HG03565 (cell line): ENCODE measurements at regions not wholly inside any gene's neighbourhood (a gene's known extent, or its start where the extent isn't known, plus 50 kb on each side); places are given as distances from the start of the nearest gene placed in this dataset.

ENCODE experiments used
- ATAC-seq: cut with Tn5 transposase; IDR thresholded peaks from one replicate; pipeline ENCODE4 v1.9.1; 2021; ENCODE audit warnings: mild to moderate bottlenecking, moderate library complexity; ENCODE audit not compliant: unreplicated experiment

GRCh38 chr5:135207866-135208265 is 173.8 kb upstream of the PITX1 start:
- ATAC-seq, result no peak

DNA sequence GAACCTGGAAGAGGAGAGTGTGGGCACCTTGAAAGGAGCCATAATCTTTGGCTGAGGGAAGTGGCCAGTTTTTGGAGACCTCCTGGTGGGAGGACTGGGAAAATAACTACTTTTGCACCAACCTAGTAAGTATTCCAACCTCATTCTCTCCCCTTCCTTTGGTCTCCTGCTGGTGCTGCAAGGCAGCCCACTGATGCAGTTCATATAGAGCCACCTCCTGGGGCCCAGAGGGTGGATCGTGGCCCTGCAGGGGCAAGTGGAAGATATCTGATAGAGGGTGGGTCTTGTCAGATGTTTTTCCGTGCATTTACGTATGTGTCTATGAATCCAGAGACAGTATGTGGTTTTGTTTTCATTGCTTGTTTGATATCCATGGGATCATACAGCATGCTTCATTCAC is 172.8 kb upstream of the PITX1 start:
- ATAC-seq, result no peak

- no peak for ATAC-seq
These were observed 171.8 kb upstream of the PITX1 start for GRCh38 chr5:135205632-135206349.

DNA sequence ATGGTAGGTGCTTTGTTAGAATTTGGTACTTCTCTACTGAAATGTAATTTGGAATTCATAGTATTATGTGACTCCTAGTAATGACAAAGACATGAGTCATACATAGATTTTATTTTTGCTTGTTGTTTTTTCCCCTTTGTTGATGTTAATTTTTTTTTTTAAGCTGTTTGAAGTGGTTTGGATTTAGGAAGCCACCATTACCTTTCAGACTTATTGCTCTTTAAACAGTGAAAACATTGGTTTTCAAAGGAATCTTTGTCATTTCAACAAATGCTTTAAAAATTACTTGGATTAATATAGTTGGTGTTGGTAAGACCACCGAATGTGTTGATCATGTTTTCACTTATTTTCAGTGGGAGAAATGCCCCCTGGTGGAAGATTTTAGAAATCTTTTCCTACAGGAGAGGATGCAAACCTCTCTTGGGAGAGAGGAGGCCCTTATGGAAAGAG is 170.1 kb upstream of the PITX1 start:
- ATAC-seq, result no peak

DNA sequence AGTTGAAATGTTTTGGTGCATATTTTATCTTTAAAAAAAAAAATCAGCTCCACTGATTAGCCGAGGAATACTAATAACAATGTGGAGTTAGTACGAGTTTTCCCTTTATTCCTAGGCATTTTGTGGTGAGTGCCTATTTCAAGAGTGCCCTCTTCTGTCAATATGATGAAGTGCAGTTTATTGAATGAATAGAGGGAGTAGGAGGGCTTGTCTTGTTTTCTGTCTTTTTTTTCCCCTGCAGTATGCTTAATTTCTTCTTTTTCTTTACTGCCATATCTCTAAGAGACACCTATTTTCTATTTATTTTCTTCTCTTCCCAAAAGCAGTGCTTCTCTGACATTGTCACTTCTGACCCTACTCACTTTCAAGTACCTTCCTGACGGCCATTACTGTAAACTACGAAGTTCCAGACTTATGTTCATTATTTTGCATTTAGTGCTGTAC is 169.6 kb upstream of the PITX1 start:
- ATAC-seq, result no peak

DNA sequence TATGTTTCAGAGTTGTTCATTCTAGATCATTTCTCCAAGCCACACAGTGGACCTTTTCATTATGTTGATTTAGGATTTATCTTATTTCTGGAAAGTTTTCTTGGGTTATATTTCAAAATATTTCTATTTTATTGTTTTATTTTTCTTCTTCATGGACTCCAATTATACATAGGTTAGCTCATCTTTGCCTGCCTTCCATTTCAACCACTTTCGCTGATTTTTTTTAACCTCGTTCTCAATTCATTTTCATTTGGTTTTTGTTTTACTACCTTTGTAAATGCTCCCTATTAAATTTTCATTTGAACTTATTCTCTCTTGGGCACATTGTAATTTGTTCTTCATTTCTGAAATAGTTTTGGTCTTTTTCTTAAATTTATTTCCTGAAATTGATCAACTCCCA is 169.0 kb upstream of the PITX1 start:
- ATAC-seq, result no peak

GRCh38 chr5:135199919-135200318 is 165.9 kb upstream of the PITX1 start:
- no peak for ATAC-seq

GRCh38 chr5:135196483-135196882 is 162.5 kb upstream of the PITX1 start:
- ATAC-seq, result no peak

DNA sequence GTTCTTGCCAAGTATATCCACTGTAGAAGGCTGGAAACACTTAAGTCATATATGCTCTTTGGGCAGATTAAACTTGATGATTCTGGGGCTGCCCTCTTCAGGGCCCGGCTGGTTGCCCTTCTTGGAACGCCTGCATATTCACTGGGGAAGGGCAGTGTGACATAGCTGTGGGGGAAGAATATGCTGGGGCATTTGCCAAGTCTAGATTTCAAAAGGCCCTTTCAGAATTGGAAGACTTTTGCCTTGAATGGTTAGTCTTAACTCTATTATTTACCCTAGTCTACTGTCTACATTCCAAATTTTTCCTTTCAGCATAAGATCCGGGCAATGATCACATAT is 161.2 kb upstream of the PITX1 start:
- ATAC-seq, result no peak

DNA sequence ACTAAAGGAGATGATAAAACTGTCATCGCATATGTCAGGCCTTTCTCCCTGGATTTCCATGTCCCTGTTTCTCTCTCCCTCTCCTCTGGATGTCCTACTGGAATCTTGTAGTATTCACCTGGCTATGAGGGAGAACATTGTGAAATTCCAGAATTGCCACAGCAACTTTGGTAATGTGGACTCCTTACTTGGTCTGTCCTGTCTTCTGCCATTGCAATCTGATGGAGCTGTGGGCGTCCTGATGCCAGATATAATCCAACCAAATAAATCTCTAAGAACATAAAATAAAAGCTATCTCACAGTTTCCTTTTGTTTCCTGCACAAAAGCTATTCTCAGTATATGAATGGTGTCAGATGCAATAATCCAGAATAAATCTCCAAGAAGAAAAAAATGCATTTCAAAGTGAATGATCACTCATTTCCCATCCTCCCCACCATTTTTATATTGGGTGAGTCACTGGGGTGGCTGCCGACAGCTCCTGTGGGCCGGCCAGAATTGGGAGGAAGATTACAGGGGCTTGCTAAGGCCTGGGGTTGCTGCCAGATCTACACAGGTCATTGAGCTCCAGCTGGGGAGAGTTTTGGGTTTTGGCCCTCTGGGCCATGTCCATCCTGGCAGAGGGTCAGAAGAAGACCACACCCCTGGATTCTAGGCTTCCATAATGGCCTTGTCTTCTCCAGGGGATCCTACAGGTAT is 160.7 kb upstream of the PITX1 start:
- no peak for ATAC-seq

DNA sequence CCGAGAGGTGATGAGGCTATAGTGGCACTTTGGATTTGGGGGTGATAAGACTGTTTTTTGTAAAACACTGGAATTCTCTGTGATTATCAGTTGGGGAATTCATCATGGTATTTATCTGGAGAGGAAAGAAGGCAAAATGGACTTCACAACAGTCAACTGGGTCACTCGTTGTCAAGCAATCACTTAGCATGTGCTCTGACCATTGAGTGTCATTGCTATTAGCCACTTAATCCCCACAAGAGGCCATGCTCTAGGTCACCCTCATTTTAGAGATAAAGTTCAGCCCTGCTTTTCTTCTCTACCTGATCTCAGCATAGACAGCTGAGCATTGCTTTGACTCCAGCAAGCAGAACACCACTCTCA is 160.1 kb upstream of the PITX1 start:
- no peak for ATAC-seq

DNA sequence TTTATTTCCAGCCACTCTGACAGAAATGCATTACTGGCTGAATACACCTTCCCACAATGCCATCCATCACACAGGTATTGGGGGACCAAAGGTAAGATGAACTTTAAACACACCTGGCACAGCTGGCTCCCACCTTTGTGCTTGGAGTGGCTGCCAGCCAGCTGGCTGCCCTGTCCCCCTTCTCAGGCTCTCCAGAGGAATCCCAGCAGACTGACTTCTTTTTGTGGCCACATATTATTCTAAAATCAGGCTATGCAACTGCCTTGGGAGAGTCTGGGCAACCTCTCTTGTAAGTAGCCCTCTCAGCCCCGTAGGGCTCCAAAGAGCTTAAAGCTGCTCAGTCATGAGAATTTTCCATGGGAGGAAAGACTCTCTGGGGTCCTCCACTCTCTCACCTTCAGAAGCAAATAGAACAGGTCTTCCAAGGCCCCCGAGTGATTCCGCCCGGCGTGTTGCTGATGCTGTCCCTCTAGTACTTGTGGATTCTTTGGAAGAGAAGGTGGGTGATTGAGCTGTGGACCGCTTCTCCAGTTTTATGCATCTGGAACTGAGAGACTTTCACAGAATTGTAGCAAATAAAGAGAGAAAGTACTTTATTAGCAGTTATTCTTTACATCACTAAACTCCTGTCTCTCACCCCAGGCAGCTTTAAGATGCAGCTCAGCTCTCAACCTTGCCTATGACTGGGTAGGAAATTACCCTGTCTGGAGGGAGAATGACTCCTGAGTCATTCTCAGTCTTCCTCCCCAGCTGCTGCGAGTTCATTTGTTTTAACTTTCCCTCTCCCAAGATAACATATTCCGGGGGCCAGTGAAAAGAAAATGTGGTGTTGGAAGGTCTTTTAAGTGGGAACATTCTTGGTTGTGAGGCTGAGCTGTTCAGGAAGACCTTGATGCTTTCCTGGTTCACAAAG is 159.4 kb upstream of the PITX1 start:
- ATAC-seq, result no peak

DNA sequence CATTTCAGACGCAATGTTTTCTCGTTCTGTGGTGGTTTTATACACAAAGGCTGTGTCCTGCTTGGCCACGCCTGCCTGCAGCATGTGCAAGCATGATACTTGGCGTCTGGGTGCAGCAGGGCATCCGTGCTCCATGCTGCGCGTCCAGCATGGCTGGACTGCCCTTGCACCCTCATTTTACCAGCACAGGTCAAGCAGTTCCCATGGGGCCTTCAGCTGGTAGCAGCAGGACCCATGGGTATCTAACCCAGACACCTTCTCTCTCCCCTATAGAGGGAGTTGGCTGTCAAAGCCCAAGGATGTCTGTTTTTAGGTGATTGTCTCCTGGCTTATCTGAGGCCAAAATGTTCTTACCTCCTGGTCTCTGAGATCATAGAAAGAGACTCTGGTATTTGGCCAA is 158.3 kb upstream of the PITX1 start:
- no peak for ATAC-seq

DNA sequence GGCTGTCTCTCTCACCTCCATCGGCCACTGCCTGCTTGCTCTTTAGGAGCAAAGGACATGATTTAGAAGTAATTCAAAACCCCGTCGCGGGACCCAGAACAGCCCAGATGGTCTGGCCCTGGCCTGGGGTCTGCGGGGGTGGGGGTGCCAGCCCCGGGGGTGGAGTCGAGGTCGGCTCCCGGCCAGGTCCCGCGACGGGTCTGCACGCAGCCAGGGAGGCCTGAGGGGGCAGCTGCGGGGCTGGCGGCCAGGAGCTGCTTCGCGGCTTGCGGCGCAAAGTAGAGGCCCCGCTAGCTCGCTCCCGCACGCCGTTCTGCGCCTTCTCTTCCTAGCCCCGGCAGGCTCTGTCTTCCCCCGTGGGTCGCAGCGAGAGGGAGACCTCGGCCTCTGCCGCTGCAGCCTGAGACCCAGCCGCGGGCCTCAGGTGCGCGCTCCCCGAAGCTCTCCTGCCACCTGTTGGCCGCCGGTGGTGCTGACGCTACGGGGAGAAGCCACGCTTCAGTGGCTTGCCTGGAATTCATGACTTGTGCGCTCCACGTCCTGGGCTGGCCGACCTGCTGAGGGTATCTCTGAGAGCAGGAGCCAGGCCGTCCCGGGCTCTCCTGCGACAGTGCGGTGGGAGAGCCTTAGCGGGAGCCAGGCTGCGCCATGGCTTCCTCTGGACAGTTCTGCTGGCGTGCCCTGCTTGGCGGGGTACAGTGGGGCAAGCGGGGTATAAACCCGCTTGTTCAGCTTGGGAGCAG is 157.2 kb upstream of the PITX1 start:
- ATAC-seq, result peak; percentile 69

- ATAC-seq, result no peak
These were observed 156.5 kb upstream of the PITX1 start for GRCh38 chr5:135190416-135191083.

DNA sequence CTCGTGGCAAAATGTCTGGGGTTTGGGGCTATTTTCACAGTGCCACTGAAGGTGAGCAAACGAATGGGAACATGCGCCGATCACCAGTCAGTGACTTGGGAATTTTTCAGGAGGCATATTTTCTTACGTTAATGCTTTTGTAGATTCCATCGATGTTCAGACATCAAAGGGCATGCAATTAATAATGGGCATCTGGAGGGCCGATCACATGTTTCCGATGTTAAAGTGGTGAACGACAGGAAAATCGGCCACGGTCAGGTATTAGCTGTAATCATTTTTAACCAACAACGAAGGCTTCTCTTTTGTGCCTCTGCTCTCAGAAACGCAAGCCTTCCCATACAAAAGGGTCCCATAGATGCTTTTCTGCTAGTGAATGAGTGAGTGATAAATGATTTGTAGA is 155.0 kb upstream of the PITX1 start:
- no peak for ATAC-seq

GRCh38 chr5:135188233-135188914 is 154.3 kb upstream of the PITX1 start:
- no peak for ATAC-seq

DNA sequence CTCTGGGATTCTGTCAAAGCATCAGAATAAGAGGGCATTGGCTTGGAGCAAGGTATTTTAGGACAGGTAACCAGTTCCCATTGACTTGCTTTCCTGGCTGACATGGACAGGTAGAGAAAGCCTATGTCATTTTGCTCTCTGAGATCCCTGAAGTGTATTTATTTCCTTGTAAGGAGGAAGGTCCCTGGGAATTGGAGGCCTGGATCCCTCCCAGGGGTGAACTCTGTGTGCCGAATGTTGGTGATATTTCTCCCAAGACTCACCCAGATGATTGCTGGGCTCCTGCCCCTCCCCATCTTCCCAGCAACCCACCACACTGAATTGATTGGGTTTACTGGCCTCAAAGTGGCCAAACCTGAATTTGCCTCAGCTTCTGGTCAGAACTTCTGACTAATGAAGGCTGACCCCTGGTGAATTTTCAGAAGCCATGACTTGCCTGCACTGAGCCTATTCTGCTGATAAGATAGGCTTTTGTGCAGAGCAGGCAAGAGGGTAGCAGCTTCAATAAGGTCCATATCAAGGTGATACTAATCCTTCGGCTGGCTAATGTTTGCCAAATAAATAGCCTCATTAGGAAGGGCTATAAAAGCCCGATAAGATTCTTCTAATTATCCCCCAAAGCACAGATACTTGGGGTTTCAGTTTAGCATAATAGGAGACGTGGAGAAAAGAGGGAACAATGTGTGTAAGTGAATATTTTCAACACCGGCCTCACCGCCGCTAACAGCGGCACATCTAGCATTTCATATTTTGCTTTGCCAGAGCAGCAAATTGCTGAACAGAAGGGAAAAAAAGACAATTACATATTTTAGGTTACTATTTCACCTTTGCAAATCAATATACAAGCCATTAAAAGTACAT is 152.9 kb upstream of the PITX1 start:
- ATAC-seq, result no peak

GRCh38 chr5:135185481-135186065 is 151.5 kb upstream of the PITX1 start:
- no peak for ATAC-seq
